Middle frontal gyrus (tissue), 1 donor: ENCODE measurements at regions not wholly inside any gene's neighbourhood (a gene's known extent, or its start where the extent isn't known, plus 50 kb on each side); places are given as distances from the start of the nearest gene placed in this dataset.

Experiments used
- DNase-seq: peaks from one replicate; pipeline ENCODE4 v3.0.0-alpha.2; 2015; ENCODE audit warnings: low spot score; ENCODE audit errors: extremely low spot score

DNA sequence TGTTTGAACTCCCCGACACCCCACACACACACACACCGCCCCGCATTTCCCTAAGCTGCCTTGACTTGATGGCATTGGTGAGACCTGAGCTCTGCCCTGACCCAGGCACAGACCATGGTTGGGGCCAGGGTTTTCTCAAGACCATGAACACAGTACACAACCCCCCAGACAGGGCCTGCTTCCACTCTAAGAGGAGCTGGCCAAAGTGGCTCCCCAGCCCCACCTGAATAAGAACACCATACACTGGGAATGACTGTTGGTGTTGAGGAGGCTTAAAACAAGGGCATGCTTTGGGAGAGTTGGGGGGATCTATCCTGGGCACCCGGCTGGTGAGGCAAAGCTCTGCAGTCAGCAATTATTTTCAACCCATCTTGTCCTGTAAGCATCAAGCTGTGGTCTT, 77.6 kb upstream of the SYT6 start:
- DNase-seq = no peak

DNA sequence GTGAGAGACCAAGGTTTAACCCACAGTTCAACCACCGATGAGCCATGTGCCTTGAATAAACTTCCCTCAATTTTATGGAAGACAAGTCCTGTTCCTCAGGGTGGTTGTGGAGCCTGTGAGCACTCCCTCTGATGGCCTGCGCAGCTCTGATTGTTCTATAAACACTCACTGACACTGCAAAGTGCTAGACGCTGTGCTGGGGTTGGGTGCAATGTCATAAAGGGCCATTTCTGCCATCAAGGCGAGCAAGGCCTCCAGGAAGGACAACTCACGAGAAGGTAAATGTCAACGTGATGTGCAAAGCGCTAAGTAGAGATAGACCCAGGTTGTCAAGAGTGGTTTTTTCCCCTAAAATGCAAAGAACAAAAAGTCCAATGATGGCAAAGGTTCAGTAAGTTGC, 75.7 kb upstream of the SYT6 start:
- DNase-seq = no peak

DNA sequence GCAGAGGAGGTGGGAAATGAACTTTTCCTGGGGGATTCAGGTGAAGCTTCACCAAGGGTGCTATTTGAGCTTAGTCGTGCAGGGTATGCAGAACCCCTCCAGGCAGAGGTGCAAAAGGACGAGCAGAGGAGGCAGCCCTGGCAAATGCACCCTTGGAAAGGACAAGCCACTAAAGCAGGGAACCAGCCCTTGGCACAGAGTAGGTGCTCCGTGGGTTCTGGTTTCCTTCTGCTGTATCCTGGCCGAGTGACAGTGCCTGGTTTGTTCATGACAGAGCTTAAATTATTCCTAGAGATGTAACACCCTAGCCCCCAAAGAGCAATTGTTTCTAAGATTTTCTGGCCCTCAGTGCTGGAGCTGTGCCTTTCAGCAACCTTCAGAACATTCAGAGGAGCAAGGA, 73.4 kb upstream of the SYT6 start:
- no peak for DNase-seq

DNA sequence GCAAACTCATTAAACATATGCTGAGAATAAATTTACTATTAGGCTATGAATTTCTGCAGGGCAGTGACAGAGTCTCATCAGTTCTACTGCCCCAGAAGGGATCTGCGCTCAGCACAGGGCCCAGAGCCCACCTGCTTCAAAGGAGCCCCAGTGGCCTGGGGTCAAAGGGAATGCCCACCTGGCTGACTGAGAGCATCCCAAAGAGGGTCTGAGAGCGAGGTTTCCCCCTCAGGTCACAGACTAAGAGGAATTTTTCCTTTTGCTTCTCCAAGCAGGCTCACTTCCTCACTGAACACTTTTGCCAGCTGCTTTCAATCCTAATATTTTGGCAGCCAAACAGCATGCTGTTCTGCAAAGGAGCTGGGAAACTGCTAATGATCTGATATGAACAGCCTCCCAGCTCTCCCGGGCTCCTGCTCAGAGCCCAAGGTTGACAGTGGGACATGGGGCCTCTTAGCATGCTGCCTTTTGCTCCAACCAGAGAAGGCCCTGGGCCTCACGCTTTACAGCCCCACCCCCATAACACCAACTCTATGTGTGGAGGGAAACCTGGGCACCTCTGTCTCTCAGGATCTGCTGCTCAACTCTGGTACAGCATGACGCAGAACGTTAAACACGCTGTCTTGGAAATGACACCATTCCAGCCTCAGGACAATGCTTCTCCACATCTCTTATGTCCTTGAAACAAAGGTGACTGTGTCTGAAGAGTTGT, 70.7 kb upstream of the SYT6 start:
- no peak for DNase-seq

- no peak for DNase-seq
Observed at GRCh38 chr1:114222920-114223319, 69.3 kb upstream of the SYT6 start.

DNA sequence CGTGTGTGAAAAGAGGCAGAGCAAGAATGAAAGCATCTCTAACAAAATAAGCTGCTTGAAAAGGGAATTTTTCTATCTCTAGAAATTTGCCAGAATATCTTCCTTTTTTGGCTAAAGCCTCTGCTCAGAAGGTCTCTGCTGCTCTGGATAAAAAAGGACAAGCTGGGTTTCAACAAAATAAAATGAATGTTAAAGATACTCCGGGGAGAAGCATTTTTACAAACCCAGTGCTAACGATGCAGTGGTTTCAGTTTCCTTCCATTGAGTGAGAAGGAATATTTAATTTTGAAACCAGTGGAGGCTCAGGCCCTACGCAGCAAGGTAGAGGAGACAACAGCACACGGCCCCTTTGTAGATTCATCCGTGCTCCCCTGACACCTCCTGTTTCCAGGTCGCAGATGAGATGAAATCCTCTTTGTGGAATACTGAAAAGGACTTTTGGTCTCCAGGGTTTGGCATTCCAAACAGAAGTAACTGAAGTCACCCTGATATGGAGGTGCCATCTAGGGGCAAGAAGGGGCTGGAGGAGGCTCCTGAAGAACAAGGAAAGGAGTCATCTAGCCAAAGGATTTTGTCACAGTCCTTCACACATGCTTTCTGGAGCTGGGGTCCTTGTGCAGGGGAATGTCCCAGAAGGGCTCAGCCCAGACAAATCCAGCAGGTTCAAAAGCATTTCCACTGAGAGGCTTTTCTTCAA, 65.7 kb upstream of the SYT6 start:
- no peak for DNase-seq

- no peak for DNase-seq
Observed at GRCh38 chr1:114218361-114219171, 64.9 kb upstream of the SYT6 start.

DNA sequence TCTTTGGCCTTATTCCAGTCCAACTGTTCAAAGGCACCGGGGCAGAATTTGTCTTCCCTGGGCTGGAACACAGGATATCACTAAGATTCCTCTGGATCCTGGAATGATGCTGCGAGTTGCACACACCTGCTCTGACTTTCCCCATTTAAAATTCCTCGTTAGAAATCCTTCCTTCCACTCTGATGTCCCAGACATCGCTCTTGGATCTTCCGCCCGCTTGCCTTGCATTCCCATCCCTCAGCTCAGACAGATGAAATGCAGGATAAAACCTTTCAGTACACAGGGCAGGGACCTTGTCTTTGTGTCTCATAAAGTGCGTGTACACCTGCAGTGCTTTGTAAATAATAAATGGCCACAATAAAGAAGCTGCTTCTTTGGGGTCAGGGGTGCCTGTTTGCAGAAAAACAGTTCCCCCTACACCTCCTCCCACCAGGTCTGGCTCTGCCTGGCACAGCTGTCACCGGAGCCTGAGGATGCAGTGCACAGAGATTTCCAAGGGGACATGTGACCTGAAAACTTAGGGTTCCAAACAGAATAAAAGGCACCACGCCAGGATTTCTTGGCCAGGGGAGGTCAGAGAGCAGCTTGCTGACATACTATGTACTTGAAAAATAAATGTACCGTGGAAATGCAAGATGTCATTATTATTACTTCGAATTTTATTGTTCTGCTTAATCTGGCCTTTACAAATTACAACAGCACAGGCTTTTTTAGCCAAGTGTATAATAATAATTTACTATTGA, 62.9 kb upstream of the SYT6 start:
- no peak for DNase-seq

GRCh38 chr1:114215436-114215835, 61.8 kb upstream of the SYT6 start:
- no peak for DNase-seq

DNA sequence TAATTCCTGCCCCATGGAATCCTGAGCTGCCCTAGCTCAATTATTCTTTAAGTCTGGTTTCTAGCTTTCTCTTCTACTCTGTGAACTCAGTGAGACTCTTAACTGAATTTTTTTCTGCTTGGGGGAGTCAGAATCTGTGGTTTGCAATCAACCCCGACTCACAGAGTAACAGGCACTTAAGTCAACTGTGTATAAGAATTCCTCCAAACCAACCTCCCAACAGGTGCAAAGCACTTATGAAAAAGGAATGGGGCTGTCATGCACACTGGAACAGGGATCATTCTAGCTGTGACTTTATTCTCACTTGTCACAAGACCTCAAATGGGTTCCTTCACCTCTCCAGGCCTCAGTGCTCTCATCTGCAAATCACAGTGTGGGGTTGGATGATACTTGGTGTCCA, 60.3 kb upstream of the SYT6 start:
- no peak for DNase-seq

- DNase-seq = no peak
Observed at GRCh38 chr1:114209971-114210370, 56.3 kb upstream of the SYT6 start.

DNA sequence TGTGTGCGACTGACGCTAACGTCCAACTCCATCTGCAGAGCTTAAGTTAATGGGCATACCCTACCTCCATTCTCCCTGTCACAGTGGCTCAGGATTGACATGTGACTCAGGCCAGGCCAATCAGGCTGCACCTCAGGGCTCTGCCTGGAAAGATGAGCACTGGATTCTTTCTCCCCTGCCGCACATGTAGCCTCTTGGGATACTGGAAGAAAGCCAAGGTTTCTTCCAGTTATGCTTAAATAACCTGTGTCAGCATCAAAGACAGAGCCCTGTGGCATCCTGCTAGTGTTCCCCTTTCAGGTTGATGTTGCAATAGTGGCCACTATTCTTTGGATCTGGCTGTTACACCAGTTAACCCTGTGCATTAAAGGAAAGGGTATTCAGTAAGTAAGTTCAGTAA, 55.0 kb upstream of the SYT6 start:
- DNase-seq = no peak

GRCh38 chr1:114208106-114208505, 54.4 kb upstream of the SYT6 start:
- DNase-seq = no peak

DNA sequence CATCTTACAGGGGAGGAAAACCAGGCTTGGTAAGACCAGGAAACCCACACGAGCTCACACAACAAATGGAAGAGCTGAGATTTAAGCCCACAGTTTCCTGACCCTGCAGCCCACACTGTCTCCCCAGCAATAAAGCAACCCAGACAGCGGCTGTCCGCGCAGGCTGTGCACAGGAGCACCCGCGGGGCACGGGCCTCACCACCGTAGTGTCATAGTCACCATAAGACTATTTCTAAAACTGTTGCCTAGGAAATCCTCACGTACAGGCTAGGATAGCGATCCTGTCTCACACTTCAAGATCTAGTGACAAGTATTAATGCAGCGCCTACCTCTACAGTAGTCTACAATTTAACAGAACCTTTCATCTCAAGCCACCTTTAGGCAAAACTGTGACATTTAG, 54.0 kb upstream of the SYT6 start:
- no peak for DNase-seq

GRCh38 chr1:114206392-114206791, 52.7 kb upstream of the SYT6 start:
- DNase-seq = no peak

DNA sequence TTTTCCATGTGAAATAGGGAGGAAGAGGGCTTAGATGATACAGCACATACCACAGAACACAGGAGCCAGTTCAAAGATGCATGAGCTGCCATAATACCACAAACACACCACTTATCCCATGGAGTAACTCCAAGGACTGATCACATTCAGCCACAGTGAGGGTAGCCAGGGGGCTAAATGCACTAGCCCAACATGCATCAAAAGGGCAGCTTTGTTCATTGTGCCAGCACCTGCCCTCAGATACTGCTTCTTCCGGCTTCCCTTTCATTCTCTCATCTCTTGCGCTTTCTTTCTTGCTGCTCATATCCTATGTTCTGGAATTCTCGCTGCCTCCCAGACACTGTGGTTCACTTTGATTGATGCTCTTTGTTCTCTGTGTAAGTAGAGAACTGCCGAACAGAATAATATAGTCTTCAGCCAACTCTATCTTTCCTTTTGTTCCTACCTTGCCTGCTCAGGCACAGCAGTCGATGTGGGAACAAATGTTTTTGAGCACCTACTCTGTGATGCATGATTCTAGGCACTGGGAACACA, 50.0 kb upstream of the SYT6 start:
- no peak for DNase-seq
